ENCODE measurements at regions not wholly inside any gene's neighbourhood (a gene's known extent, or its start where the extent isn't known, plus 50 kb on each side); places are given as distances from the start of the nearest gene placed in this dataset.
"Not testable (repeated sequence)": the region's sequence is repeated elsewhere in the genome, so short reads cannot be mapped to it uniquely, and the experiment has no call there.

DNA sequence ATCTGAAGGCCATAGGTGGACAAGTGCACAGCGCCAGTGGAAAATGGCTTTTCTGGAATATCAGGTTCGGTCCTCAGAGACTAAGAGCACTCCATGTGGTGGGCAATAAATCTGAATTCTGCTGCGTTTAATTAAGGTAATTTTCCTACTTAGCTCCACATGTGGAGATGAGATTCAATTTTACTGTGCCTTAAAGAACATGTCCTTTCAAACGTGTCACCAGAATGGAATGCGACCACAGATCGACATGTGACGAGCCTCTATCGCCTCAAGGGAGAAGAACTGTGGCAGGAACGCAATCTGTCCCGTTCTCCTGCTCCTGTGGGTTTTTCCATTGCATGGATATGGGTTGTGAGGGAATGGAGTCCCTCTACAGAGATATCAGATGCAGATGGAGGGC lies 205.3 kb upstream of the ZNF32 start:
- no peak for DNase-seq (ENCODE audit: low read depth in 3 of 3)

- no peak for DNase-seq (ENCODE audit: low read depth in 3 of 3)
Measured at GRCh38 chr10:43853369-43853768, 204.7 kb upstream of the ZNF32 start.

- DNase-seq (ENCODE audit: low read depth in 3 of 3) = no peak
Measured at GRCh38 chr10:43852644-43853214, 204.0 kb upstream of the ZNF32 start.

DNA sequence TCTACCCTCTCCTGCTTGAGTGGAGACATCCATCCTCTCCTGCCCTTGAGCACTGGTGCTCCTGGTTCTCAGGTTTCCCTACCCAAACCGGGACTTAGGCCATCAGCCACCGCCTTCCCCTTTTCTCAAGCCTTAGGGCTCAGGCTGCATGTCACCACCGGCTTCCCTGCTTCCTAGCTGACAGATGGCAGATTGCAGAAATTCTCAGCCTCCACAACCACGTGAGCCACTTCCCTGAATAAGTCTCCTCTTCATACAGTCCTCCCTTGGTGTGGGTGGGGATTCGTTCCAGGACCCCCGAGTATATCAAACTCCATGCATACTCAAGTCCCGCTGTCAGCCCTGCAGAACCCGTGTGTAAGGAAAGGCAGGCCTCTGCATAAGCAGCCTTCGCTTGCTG lies 203.5 kb upstream of the ZNF32 start:
- DNase-seq (ENCODE audit: low read depth in 3 of 3) = no peak

DNA sequence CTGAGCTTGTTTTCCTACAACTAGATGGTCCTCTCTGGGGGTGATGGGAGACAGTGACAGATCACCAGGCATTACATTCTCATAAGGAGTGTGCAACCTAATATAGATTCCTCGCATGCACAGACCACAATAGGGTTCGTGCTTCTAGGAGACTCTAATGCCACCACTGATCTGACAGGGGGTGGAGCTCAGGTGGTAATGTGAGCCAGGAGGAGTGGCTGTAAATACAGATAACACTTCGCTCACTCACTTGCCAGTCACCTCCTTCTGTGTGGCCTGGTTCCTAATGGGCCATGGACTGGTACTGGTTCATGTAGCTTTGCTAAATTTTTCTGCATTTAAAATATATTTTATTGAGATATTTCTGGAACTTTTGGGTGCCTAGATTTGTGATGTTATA lies 202.3 kb upstream of the ZNF32 start:
- no peak for DNase-seq (ENCODE audit: low read depth in 3 of 3)

DNA sequence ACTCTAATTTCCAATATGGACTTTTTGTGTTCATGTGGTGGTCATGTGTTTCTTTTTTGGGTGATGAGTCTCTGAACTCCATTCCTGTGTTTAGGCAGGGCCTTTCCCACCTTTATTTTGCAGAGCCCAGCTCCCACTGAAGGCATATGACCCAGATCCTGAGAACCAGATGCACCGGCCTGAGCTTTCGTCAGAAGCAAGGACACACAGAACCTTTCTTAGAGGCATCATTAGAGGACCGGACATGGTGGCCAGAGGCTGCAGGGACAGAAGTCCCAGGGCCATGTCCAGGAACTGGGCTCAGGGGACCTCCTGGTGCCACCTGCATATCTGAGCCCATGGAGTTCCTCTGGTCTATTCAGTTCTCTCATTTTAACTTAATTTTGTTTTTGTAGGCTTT lies 200.9 kb upstream of the ZNF32 start:
- no peak for DNase-seq (ENCODE audit: low read depth in 3 of 3)

DNA sequence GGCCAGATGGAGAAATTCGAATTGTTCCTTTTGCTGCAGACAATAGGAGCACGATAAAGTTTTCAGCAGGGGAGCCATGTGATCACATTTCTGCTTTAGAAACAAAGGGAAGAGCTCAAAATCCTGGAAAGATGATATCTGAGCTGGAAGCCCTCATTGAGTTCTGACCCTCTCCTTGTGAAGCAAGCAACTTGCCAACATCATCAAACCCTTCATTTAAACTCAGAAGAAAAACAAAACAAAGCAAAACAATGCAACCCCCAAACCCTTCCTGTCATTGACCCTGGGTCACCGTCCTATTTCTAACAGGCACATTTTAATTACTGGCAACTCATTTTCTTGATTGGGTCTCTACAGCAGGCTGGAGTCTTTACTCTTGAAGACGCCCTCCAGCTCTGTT lies 198.3 kb upstream of the ZNF32 start:
- DNase-seq (ENCODE audit: low read depth in 3 of 3) = no peak

GRCh38 chr10:43846187-43846680 lies 197.6 kb upstream of the ZNF32 start:
- DNase-seq (ENCODE audit: low read depth in 3 of 3) = peak in 1 of 3 experiments; percentile 23

DNA sequence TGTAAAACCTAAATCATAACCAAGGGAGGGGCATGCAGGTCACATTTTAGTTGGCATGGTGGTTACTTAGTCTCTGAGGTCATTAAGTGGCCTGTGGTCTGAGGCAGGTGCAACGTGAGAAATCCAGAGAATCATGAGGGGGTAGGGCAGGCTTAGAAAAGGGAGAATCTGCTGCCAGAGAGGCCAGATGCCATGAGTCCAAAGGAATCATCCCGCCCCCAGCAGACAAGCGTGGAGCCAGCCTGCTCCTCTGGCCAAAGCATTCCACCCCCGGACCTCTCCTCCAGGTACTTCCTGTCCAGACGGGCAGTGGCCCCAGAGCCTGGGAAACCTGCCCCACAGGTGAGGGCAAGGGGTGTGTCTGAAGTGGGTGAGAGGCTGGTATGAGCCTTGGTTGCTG lies 196.4 kb upstream of the ZNF32 start:
- no peak for DNase-seq (ENCODE audit: low read depth in 3 of 3)

- DNase-seq (ENCODE audit: low read depth in 3 of 3) = no peak
Measured at GRCh38 chr10:43844221-43844620, 195.5 kb upstream of the ZNF32 start.

- no peak for DNase-seq (ENCODE audit: low read depth in 3 of 3)
Measured at GRCh38 chr10:43843321-43844101, 194.8 kb upstream of the ZNF32 start.

DNA sequence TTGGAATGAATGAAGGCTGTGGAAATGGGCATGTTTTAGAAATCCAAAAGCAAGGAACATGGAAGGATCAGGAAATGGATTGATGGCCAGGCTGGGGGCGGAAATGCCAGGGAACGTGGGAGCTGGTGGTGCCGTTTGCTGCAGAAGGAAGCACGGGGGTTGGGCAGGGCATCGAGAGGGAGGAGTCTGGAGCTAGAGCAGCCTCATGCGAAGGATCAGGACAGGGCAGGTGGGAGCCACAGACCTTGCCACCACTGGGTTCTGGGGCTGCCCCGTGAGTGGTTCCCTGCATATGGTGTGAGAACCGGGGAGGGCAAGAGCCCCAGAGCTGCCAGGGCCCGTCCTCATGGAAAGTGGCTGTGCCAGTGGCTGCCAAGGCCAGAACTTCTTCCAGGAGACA lies 193.8 kb upstream of the ZNF32 start:
- no peak for DNase-seq (ENCODE audit: low read depth in 3 of 3)

DNA sequence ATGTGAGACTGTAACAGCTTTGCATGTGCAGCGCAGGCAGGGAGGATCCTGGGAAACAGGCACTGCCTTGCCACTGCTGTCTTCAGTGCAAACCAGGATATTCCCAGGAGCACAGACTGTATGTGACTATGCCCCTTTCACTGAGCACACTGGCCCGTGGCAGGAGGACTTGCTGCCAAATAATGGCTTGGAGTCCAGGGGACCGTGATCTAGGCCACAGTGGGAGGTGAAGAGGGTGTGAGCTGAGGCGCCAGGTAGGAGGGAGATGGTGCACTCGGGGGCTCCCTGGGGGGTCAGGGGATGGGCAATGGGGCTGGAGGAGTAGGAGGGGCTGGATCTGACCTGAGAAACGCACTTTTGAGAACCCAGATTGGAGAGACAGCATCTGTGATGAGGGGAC lies 193.4 kb upstream of the ZNF32 start:
- DNase-seq (ENCODE audit: low read depth in 3 of 3) = no peak

DNA sequence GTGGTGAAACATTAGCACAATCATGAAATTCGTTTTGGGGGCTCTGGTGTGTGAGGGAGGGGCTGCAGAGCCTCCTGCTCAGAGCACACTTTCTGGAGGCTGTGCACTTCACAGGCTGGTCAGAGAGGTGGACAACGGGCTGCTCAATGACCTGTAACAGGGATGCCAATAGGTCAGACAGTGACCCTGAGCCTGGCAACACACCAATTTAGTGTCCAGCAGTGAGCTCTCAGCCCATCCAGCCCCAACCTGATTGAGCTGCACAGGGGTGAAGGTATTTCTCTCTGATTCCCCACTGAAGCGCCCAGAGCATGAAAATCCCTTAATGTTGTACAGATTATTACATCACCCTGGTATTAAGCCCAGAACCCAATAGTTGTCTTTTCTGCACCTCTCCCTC lies 191.3 kb upstream of the ZNF32 start:
- DNase-seq (ENCODE audit: low read depth in 3 of 3) = no peak

- not testable (repeated sequence) for DNase-seq (ENCODE audit: low read depth in 3 of 3)
Measured at GRCh38 chr10:43834751-43835150, 186.1 kb upstream of the ZNF32 start.

- DNase-seq (ENCODE audit: low read depth in 3 of 3) = no peak
Measured at GRCh38 chr10:43827853-43828252, 179.2 kb upstream of the ZNF32 start.

DNA sequence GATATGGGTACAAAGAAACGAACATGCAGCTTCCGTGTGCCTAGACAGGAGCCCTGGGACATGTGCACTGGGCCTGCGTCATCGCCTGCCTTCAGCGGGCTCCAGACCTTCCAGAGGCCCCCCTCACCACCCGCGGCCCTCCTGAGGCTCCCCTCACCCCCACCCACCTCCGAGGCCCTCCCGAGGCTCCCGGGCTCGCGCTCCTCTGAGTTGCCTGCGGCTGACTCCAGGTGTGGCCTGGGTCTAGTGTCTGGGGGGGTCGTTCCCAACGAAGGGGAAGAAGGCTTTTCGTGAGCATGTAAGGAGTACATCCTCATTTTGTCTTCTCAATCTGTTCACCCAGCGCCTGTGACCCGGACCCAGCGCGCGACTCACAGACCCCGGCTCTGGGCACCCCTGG lies 177.3 kb upstream of the ZNF32 start:
- no peak for DNase-seq (ENCODE audit: low read depth in 3 of 3)

GRCh38 chr10:43825421-43825820 lies 176.7 kb upstream of the ZNF32 start:
- DNase-seq (ENCODE audit: low read depth in 3 of 3) = no peak

DNA sequence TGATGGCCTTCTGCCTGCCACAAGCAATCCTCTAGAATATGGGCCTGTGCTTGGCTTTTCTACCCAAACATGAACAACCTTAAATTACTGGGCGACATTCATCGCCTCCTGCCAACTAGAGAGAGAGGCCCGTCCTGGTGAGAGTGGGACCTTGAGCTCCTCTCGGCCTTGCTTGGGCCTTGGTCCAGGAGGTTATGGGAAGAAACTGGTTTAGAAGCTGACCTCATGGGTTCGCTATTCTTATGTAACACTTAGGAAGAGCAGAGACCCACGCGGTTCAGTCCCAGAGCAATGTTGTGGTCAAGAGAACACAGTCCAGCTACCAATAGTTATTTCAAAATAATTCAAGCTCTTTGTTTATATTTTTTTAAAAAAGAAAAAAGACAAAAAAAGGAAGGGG lies 176.3 kb upstream of the ZNF32 start:
- no peak for DNase-seq (ENCODE audit: low read depth in 3 of 3)

GRCh38 chr10:43822631-43823580 lies 174.2 kb upstream of the ZNF32 start:
- DNase-seq (ENCODE audit: low read depth in 3 of 3) = no peak

GRCh38 chr10:43821103-43821502 lies 172.4 kb upstream of the ZNF32 start:
- no peak for DNase-seq (ENCODE audit: low read depth in 3 of 3)

GRCh38 chr10:43820663-43821062 lies 172.0 kb upstream of the ZNF32 start:
- no peak for DNase-seq (ENCODE audit: low read depth in 3 of 3)

Measured in stimulated activated CD4-positive, alpha-beta T cell treated with anti-CD3 and anti-CD28 coated beads, TNF-alpha, amount 100 ng/mL, for 4 hours (primary cell).